H9 (cell line): ENCODE measurements at regions not wholly inside any gene's neighbourhood (a gene's known extent, or its start where the extent isn't known, plus 50 kb on each side); places are given as distances from the start of the nearest gene placed in this dataset.

Experiments
- DNase-seq: peaks from one replicate; pipeline ENCODE4 v3.0.0-alpha.2; 2017
- H2AFZ ChIP-seq: one replicate; pipeline ENCODE4 v1.6.1; 2013; ENCODE audit warnings: mild to moderate bottlenecking, low read length, control low read depth, moderate library complexity
- H2AK5ac ChIP-seq: 2 replicates; pipeline ENCODE4 v1.6.1; 2013; ENCODE audit warnings: low read length, control low read depth, mixed read lengths; ENCODE audit not compliant: insufficient read length
- H2BK120ac ChIP-seq: one replicate; pipeline ENCODE4 v1.6.1; 2013; ENCODE audit warnings: low read depth, mild to moderate bottlenecking, low read length, control low read depth, inconsistent platforms; ENCODE audit not compliant: poor library complexity, severe bottlenecking
- H2BK12ac ChIP-seq: 2 replicates; pipeline ENCODE4 v1.6.1; 2013; ENCODE audit warnings: low read length, control low read depth, mixed read lengths, low read depth; ENCODE audit not compliant: insufficient read length
- H2BK15ac ChIP-seq: 2 replicates; pipeline ENCODE4 v1.6.1; 2013; ENCODE audit warnings: low read depth, low read length, control low read depth
- H2BK20ac ChIP-seq: one replicate; pipeline ENCODE4 v1.6.1; 2013; ENCODE audit warnings: low read depth, mild to moderate bottlenecking, low read length, control low read depth, inconsistent platforms; ENCODE audit not compliant: poor library complexity, severe bottlenecking
- H2BK5ac ChIP-seq: 2 replicates; pipeline ENCODE4 v1.6.1; 2013; ENCODE audit warnings: low read length, control low read depth, mixed read lengths; ENCODE audit not compliant: insufficient read length
- H3K14ac ChIP-seq: 2 replicates; pipeline ENCODE4 v1.6.1; 2013; ENCODE audit warnings: low read length, control low read depth; ENCODE audit not compliant: insufficient read depth
- H3K18ac ChIP-seq: 2 replicates; pipeline ENCODE4 v1.6.1; 2013; ENCODE audit warnings: low read depth, mild to moderate bottlenecking, mixed read lengths, low read length, control low read depth; ENCODE audit not compliant: insufficient read length
- H3K23ac ChIP-seq: 2 replicates; pipeline ENCODE4 v1.6.1; 2013; ENCODE audit warnings: low read length, control low read depth, mixed read lengths, low read depth; ENCODE audit not compliant: insufficient read length
- H3K23me2 ChIP-seq: 2 replicates; pipeline ENCODE4 v1.6.1; 2013; ENCODE audit warnings: low read depth, mild to moderate bottlenecking, mixed read lengths, low read length, control low read depth; ENCODE audit not compliant: insufficient read length, poor library complexity, severe bottlenecking
- H3K27ac ChIP-seq: 2 replicates; pipeline ENCODE4 v1.5.1; 2013; ENCODE audit warnings: low read length, control low read depth, mixed read lengths, low read depth; ENCODE audit not compliant: insufficient read length
- H3K27me3 ChIP-seq: 2 replicates; pipeline ENCODE4 v1.6.1; 2013; ENCODE audit warnings: low read length, control low read depth, inconsistent platforms; ENCODE audit not compliant: insufficient read depth
- H3K4ac ChIP-seq: 2 replicates; pipeline ENCODE4 v1.6.1; 2013; ENCODE audit warnings: low read depth, mild to moderate bottlenecking, control low read depth, inconsistent platforms, low read length, moderate library complexity
- H3K4me1 ChIP-seq: 2 replicates; pipeline ENCODE4 v1.6.1; 2013; ENCODE audit warnings: low read length, control low read depth, inconsistent platforms; ENCODE audit not compliant: insufficient read depth
- H3K4me2 ChIP-seq: 2 replicates; pipeline ENCODE4 v1.6.1; 2013; ENCODE audit warnings: low read length, control low read depth, mixed read lengths; ENCODE audit not compliant: insufficient read length, insufficient read depth
- H3K56ac ChIP-seq: 2 replicates; pipeline ENCODE4 v1.6.1; 2013; ENCODE audit warnings: low read depth, mild to moderate bottlenecking, mixed read lengths, low read length, control low read depth; ENCODE audit not compliant: insufficient read length
- H3K79me1 ChIP-seq: 2 replicates; pipeline ENCODE4 v1.6.1; 2013; ENCODE audit warnings: low read depth, mild to moderate bottlenecking, moderate library complexity, low read length, control low read depth, inconsistent platforms; ENCODE audit not compliant: insufficient read depth, poor library complexity, severe bottlenecking
- H3K79me2 ChIP-seq: 2 replicates; pipeline ENCODE4 v1.6.1; 2013; ENCODE audit warnings: low read length, control low read depth, inconsistent platforms; ENCODE audit not compliant: insufficient read depth
- H3K9ac ChIP-seq: 2 replicates; pipeline ENCODE4 v1.6.1; 2013; ENCODE audit warnings: low read length, control low read depth, mixed read lengths; ENCODE audit not compliant: insufficient read length; ENCODE audit errors: extremely low read depth
- H3K9me3 ChIP-seq: one replicate; pipeline ENCODE4 v1.6.1; 2013; ENCODE audit warnings: low read depth, low read length, inconsistent platforms; ENCODE audit not compliant: control insufficient read depth
- H3T11ph ChIP-seq: one replicate; pipeline ENCODE4 v1.6.1; 2013; ENCODE audit warnings: mild to moderate bottlenecking, low read length, control low read depth, inconsistent platforms
- H4K20me1 ChIP-seq: one replicate; pipeline ENCODE4 v1.6.1; 2013; ENCODE audit not compliant: control insufficient read depth, insufficient read length, insufficient read depth
- H4K5ac ChIP-seq: 2 replicates; pipeline ENCODE4 v1.6.1; 2013; ENCODE audit warnings: low read depth, mild to moderate bottlenecking, mixed read lengths, low read length, control low read depth; ENCODE audit not compliant: insufficient read length
- H4K8ac ChIP-seq: replicated peaks from 2 replicates; pipeline ENCODE4 v1.6.1; 2013; ENCODE audit warnings: low read length, control low read depth, mixed read lengths, low read depth; ENCODE audit not compliant: insufficient read length
- H4K91ac ChIP-seq: 2 replicates; pipeline ENCODE4 v1.6.1; 2013; ENCODE audit warnings: low read depth, mild to moderate bottlenecking, moderate library complexity, mixed read lengths, low read length, control low read depth; ENCODE audit not compliant: insufficient read length
- H3K27ac Mint-ChIP-seq, 3 experiments: 2 replicates in 2 of 3; 3 replicates in 1 of 3; pipeline ENCODE4 v1.8.0; 2020 to 2021; ENCODE audit warnings: mixed read lengths in 3 of 3, mild to moderate bottlenecking in 1 of 3, moderate library complexity in 1 of 3
- H3K27me3 Mint-ChIP-seq: 2 replicates; pipeline ENCODE4 v1.8.0; 2021; ENCODE audit warnings: low read depth, mild to moderate bottlenecking, moderate library complexity, mixed read lengths
- H3K36me3 Mint-ChIP-seq, 3 experiments: 2 replicates in 2 of 3; 3 replicates in 1 of 3; pipeline ENCODE4 v1.8.0; 2020 to 2021; ENCODE audit warnings: low read depth in 3 of 3, mixed read lengths in 3 of 3; ENCODE audit not compliant: insufficient read depth in 1 of 3
- H3K4me1 Mint-ChIP-seq, 2 experiments: 2 replicates each; pipeline ENCODE4 v1.8.0; 2020; ENCODE audit warnings: mixed read lengths in 2 of 2
- H3K4me3 Mint-ChIP-seq, 2 experiments: 2 replicates in 1 of 2; 3 replicates in 1 of 2; pipeline ENCODE4 v1.8.0; 2020 to 2021; ENCODE audit warnings: mild to moderate bottlenecking in 2 of 2, mixed read lengths in 2 of 2, moderate library complexity in 1 of 2
- H3K9me3 Mint-ChIP-seq, 2 experiments: 2 replicates in 1 of 2; 3 replicates in 1 of 2; pipeline ENCODE4 v1.8.0; 2020; ENCODE audit warnings: mild to moderate bottlenecking in 2 of 2, mixed read lengths in 2 of 2, moderate library complexity in 1 of 2
- CTCF ChIP-seq: fragments of 200-600 bp; sonication (generic); conservative IDR thresholded peaks from 3 replicates; pipeline ENCODE4 v1.8.0; 2021; ENCODE audit warnings: antibody characterized with exemption, mild to moderate bottlenecking
- WGBS: extraction: QIAGEN DNeasy Blood & Tissue Kit; methylation state at CpG from one replicate; pipeline ENCODE4 v1.1.7; 2013; ENCODE audit warnings: missing lambda C conversion rate, low lambda C conversion rate, mixed read lengths; ENCODE audit not compliant: insufficient read length; ENCODE audit errors: extremely low coverage; 5-methylcytosine and 5-hydroxymethylcytosine counted together

GRCh38 chr2:152246686-152247336, 71.2 kb upstream of the STAM2 start:
- H3K4ac ChIP-seq = no peak overlapping the region
- no peaks in the 10 kb centered on the region; a peak in 1 of 5 replicates for H3K9me3 Mint-ChIP-seq
- no peak overlapping the region for H2AFZ ChIP-seq
- no peaks in the 10 kb centered on the region for H3K79me1 ChIP-seq
- H3K18ac ChIP-seq = no peak overlapping the region
- no peak overlapping the region for H2BK5ac ChIP-seq
- no peak overlapping the region for H2BK120ac ChIP-seq
- no peak overlapping the region for H4K91ac ChIP-seq
- H4K5ac ChIP-seq = no peak overlapping the region
- no peaks in the 10 kb centered on the region for H3K27me3 ChIP-seq
- no peak for DNase-seq
- H3T11ph ChIP-seq = no peak overlapping the region
- no peak overlapping the region for H3K4me2 ChIP-seq
- H3K23me2 ChIP-seq = no peaks in the 10 kb centered on the region
- H3K9ac ChIP-seq = no peak overlapping the region
- no peak overlapping the region for H3K23ac ChIP-seq
- no peak overlapping the region for H4K8ac ChIP-seq
- H3K14ac ChIP-seq = no peak overlapping the region
- H3K27me3 Mint-ChIP-seq = peaks cover 4% of the 10 kb centered on the region; the same call in 1 of the 2 replicates
- H3K27ac ChIP-seq = no peak overlapping the region
- H2AK5ac ChIP-seq = no peak overlapping the region
- H3K9me3 ChIP-seq = no peaks in the 10 kb centered on the region
- H2BK20ac ChIP-seq = no peak overlapping the region
- H2BK12ac ChIP-seq = no peak overlapping the region
- no peak overlapping the region for H3K27ac Mint-ChIP-seq
- no peak overlapping the region for H3K4me3 Mint-ChIP-seq
- peaks cover 3 to 6% of the 10 kb centered on the region in 2 experiments for H3K4me1 Mint-ChIP-seq
- H4K20me1 ChIP-seq = no peaks in the 10 kb centered on the region
- H2BK15ac ChIP-seq = no peak overlapping the region
- H3K4me1 ChIP-seq = no peaks in the 10 kb centered on the region
- TF ChIP-seq CTCF = no peak
- no CpG with 5 or more reads among the region's 4 CpGs for WGBS
- no peaks in the 10 kb centered on the region for H3K79me2 ChIP-seq
- no peaks in the 10 kb centered on the region for H3K36me3 Mint-ChIP-seq
- H3K56ac ChIP-seq = no peak overlapping the region
